AG10803 (cell line): ENCODE measurements at regions not wholly inside any gene's neighbourhood (a gene's known extent, or its start where the extent isn't known, plus 50 kb on each side); places are given as distances from the start of the nearest gene placed in this dataset.

Experiments
- DNase-seq: peaks from one replicate; pipeline ENCODE4 v3.0.0; 2010; ENCODE audit warnings: low read depth
- H3K4me3 ChIP-seq: 2 replicates; pipeline ENCODE4 v1.5.1; 2011; ENCODE audit warnings: mild to moderate bottlenecking, low read length, control low read depth
- CTCF ChIP-seq: conservative IDR thresholded peaks from 2 replicates; pipeline ENCODE4 v1.5.1; 2011; ENCODE audit warnings: mild to moderate bottlenecking, low read length, control low read depth, inconsistent platforms

- H3K4me3 ChIP-seq = no peak overlapping the region
- no peak for DNase-seq
- TF ChIP-seq CTCF = no peak
Observed at GRCh38 chr3:166556955-166557354, 719.7 kb upstream of the BCHE start.

- no peak for DNase-seq
- no peak overlapping the region for H3K4me3 ChIP-seq
- no peak for TF ChIP-seq CTCF
Observed at GRCh38 chr3:166554023-166554422, 716.8 kb upstream of the BCHE start.

- no peak for TF ChIP-seq CTCF
- no peak for DNase-seq
Observed at GRCh38 chr3:166533740-166534139, 696.5 kb upstream of the BCHE start.

GRCh38 chr3:166531730-166532129 lies 694.5 kb upstream of the BCHE start:
- DNase-seq = no peak
- H3K4me3 ChIP-seq = no peak overlapping the region
- no peak for TF ChIP-seq CTCF

More at GRCh38 chr3:166533740-166534139, 696.5 kb upstream of the BCHE start:
- H3K4me3 ChIP-seq = no peak overlapping the region

- TF ChIP-seq CTCF = no peak
- H3K4me3 ChIP-seq = no peak overlapping the region
- DNase-seq = no peak
Observed at GRCh38 chr3:166527325-166527724, 690.1 kb upstream of the BCHE start.

- DNase-seq = no peak
- no peak for TF ChIP-seq CTCF
- H3K4me3 ChIP-seq = no peak overlapping the region
Observed at GRCh38 chr3:166526881-166527280, 689.7 kb upstream of the BCHE start.

GRCh38 chr3:166522017-166522416 lies 684.8 kb upstream of the BCHE start:
- no peak for DNase-seq
- no peak for TF ChIP-seq CTCF
- no peak overlapping the region for H3K4me3 ChIP-seq
